Cardiac fibroblast (primary cell): ENCODE measurements at regions not wholly inside any gene's neighbourhood (a gene's known extent, or its start where the extent isn't known, plus 50 kb on each side); places are given as distances from the start of the nearest gene placed in this dataset.

Experiments used
- DNase-seq, 2 donors: peaks; one replicate each; pipeline versions ENCODE4 v3.0.0 to v3.0.0-alpha.2; 2010; ENCODE audit warnings: low read depth in 2 of 2
- H3K4me3 ChIP-seq, 2 donors: replicated peaks in 1 of 2; 1 replicate in 1 of 2; 2 replicates in 1 of 2; pipeline ENCODE4 v1.5.1; 2011; ENCODE audit warnings: low read depth in 2 of 2, low read length in 2 of 2, mild to moderate bottlenecking in 2 of 2, moderate library complexity in 1 of 2
- CTCF ChIP-seq: IDR thresholded peaks from one replicate; pipeline ENCODE4 v1.5.1; 2011; ENCODE audit warnings: low read depth, mild to moderate bottlenecking, low read length, inconsistent platforms

- no peak overlapping the region for H3K4me3 ChIP-seq
- TF ChIP-seq CTCF: no peak
- DNase-seq: peak; percentile 62 to 78
These were observed 53.3 kb upstream of the ZC3H11B start for GRCh38 chr1:219666242-219666641.

- H3K4me3 ChIP-seq: no peak overlapping the region
- TF ChIP-seq CTCF: no peak
- no peak for DNase-seq
These were observed 52.2 kb upstream of the ZC3H11B start for GRCh38 chr1:219665089-219665488.

- no peak overlapping the region for H3K4me3 ChIP-seq
- TF ChIP-seq CTCF: no peak
- no peak for DNase-seq
These were observed 51.6 kb upstream of the ZC3H11B start for GRCh38 chr1:219664310-219665029.
